ENCODE measurements at regions not wholly inside any gene's neighbourhood (a gene's known extent, or its start where the extent isn't known, plus 50 kb on each side); places are given as distances from the start of the nearest gene placed in this dataset.
"Not testable (repeated sequence)": the region's sequence is repeated elsewhere in the genome, so short reads cannot be mapped to it uniquely, and the experiment has no call there.

DNA sequence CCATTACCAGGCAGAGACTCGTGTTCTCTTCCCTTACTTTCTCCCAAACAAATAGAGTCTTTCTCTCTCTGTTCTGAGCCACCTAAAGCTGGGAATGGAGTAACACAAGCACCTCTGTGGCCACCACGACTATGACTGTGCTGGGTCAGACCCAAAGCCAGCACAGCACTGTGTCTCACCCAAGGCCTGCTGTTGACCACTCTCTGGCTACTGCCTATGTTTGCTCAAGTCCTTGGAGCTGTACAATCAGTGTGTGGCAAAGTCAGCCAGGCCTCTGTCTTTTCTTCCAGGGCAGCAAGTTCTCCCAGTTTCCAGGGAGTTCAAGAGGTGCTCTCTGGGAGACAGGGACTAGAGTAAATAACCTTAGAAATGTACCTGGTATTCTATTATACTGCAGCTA lies 239.4 kb downstream of the FAM47A start:
- Histone ChIP-seq H3K9me3 (no peaks in the 10 kb centered on the region), H3K27ac (no peak overlapping the region), H3K4me1 (no peaks in the 10 kb centered on the region), H3K36me3 (no peaks in the 10 kb centered on the region), H3K27me3 (replicated peaks in 1 of 7) (no peaks in the 10 kb centered on the region), H3K4me3 (no peak overlapping the region)
- intact Hi-C loops (cut with DNase I; ENCODE audit: low total_unique reads) = no loop called here
- DNase-seq = no peak
- no peak for TF ChIP-seq POLR2AphosphoS5 (IDR thresholded peaks at IDR 0.05)
- no peak for TF ChIP-seq CTCF (IDR thresholded peaks at IDR 0.05 in 8 of 11, conservative IDR thresholded peaks at IDR 0.05 in 3 of 11)
- no peak for TF ChIP-seq POLR2A (IDR thresholded peaks at IDR 0.05)
- 35 to 72% (median 59%) methylated on average over 2 of the region's 2 CpGs for WGBS, 5 donors

GRCh38 chrX:33855251-33855650 lies 276.9 kb downstream of the FAM47A start:
- intact Hi-C loops (cut with DNase I; ENCODE audit: low total_unique reads) = no loop called here
- H3K4me3 ChIP-seq = no peak overlapping the region
- TF ChIP-seq POLR2AphosphoS5 (IDR thresholded peaks at IDR 0.05) (no peak), CTCF (IDR thresholded peaks at IDR 0.05 in 8 of 11, conservative IDR thresholded peaks at IDR 0.05 in 3 of 11) (no peak), POLR2A (IDR thresholded peaks at IDR 0.05) (no peak)
- no peaks in the 10 kb centered on the region for H3K27me3 ChIP-seq (replicated peaks in 1 of 7)
- no peaks in the 10 kb centered on the region for H3K4me1 ChIP-seq
- peaks cover 0 to 5% (median 0%) of the 10 kb centered on the region in 8 donors for H3K9me3 ChIP-seq
- no peak for DNase-seq
- no peaks in the 10 kb centered on the region for H3K36me3 ChIP-seq
- H3K27ac ChIP-seq = no peak overlapping the region

DNA sequence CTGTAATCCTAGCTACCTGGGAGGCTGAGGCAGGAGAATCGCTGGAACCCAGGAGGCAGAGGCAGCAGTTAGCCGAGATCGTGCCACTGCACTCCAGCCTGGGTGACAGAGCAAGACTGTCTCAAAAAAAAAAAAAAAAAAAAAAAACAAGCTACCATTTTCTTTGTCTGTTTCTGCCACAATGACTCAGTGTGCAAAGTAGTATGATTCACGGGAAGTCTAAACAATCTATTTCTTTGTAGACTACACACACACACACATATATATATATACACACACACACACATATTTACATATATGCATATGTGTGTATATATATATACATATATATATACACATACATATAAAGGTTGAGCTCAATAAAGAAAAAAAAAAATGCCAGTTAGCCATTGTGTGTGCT lies 280.0 kb downstream of the FAM47A start:
- intact Hi-C loops (cut with DNase I; ENCODE audit: low total_unique reads); H3K4me1 ChIP-seq; DNase-seq; H3K4me3 ChIP-seq; H3K27me3 ChIP-seq (replicated peaks in 1 of 7); H3K36me3 ChIP-seq; H3K27ac ChIP-seq: not testable (repeated sequence)
- peaks cover 4 to 14% (median 6%) of the 10 kb centered on the region in 8 donors for H3K9me3 ChIP-seq
- 88 to 98% (median 89%) methylated on average over 3 to 4 of the region's 4 CpGs for WGBS, 5 donors

- Histone ChIP-seq H3K9me3 (peaks cover 0 to 11% (median under 1%) of the 10 kb centered on the region in 8 donors), H3K4me1 (no peaks in the 10 kb centered on the region), H3K36me3 (no peaks in the 10 kb centered on the region), H3K27me3 (replicated peaks in 1 of 7) (no peaks in the 10 kb centered on the region), H3K4me3 (no peak overlapping the region), H3K27ac (no peak overlapping the region)
- WGBS, 5 donors = 37 to 57% (median 54%) methylated on average over 1 of the region's 1 CpG
- no peak for DNase-seq
- intact Hi-C loops (cut with DNase I; ENCODE audit: low total_unique reads) = no loop called here
- TF ChIP-seq POLR2AphosphoS5 (IDR thresholded peaks at IDR 0.05) = no peak
- no peak for TF ChIP-seq CTCF (IDR thresholded peaks at IDR 0.05 in 8 of 11, conservative IDR thresholded peaks at IDR 0.05 in 3 of 11)
- no peak for TF ChIP-seq POLR2A (IDR thresholded peaks at IDR 0.05)
Measured at GRCh38 chrX:33840176-33840575, 291.9 kb downstream of the FAM47A start.

GRCh38 chrX:33831211-33831610 lies 300.9 kb downstream of the FAM47A start:
- peaks cover 0 to 20% (median 5%) of the 10 kb centered on the region in 8 donors for H3K9me3 ChIP-seq
- intact Hi-C loops (cut with DNase I; ENCODE audit: low total_unique reads) = no loop called here
- H3K27ac ChIP-seq = no peak overlapping the region
- no peak for DNase-seq
- no peak for TF ChIP-seq POLR2A (IDR thresholded peaks at IDR 0.05)
- no peaks in the 10 kb centered on the region for H3K36me3 ChIP-seq
- no peaks in the 10 kb centered on the region for H3K27me3 ChIP-seq (replicated peaks in 1 of 7)
- no peak overlapping the region for H3K4me3 ChIP-seq
- WGBS, 5 donors = 44 to 76% (median 61%) methylated on average over 2 of the region's 2 CpGs
- H3K4me1 ChIP-seq = no peaks in the 10 kb centered on the region

Measured in spleen (tissue), 11 donors.